C1 segment of cervical spinal cord (tissue), 14 donors: ENCODE measurements at regions not wholly inside any gene's neighbourhood (a gene's known extent, or its start where the extent isn't known, plus 50 kb on each side); places are given as distances from the start of the nearest gene placed in this dataset.
"Not testable (repeated sequence)": the region's sequence is repeated elsewhere in the genome, so short reads cannot be mapped to it uniquely, and the experiment has no call there.

Experiments used
- DNase-seq, 14 donors: peaks; one replicate each; lab custom pipeline; 2025; lab: John Stamatoyannopoulos, UW

DNA sequence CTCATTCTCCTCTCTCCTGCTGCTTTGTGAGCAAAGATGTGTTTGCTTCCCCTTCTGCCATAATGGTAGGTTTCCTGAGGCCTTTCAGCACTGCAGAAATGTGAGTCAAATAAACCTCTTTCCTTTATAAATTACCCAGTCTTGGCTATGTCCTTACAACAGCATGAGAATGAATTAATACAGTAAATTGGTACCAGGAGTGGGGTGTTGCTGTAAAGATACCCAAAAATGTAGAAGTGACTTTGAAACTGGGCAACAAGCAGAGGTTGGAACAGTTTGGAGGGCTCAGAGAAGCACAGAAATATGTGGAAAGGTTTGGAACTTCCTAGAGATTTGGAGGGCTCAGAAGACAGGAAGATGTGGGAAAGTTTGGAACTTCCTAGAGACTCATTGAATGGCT lies 388.7 kb upstream of the GHITM start:
- DNase-seq, result no peak

DNA sequence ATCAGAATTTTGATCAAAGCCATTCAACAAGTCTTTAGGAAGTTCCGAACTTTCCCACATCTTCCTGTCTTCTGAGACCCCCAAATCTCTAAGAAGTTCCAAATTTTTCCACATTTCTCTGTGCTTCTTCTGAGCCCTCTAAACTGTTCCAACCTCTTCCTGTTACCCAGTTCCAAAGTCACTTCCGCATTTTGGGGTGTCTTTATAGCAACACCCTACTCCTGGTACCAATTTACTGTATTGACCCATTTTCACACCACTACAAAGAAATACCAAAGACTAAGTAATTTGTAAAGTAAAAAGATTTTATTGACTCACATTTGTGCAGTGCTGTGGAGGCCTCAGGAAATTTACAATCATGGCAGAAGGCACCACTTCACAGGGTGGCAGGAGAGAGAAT lies 385.8 kb upstream of the GHITM start:
- DNase-seq, result no peak

DNA sequence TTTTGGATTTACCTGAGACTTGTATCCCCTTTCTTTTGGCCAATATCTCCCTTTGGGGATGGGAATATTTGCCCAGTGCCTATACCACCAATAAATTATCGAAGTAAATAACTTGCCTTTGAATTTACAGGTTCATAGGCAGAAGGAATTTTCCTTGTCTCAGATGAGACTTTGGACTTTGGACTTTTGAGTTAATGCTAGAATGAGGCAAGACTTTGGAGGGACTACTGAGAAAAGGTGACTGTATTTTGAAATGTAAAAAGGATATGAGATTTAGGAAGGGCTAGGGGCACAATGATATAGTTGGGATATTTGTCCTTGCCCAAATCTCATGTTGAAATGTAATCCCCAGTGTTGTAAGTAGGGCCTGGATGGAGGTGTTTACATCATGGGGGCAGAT lies 384.5 kb upstream of the GHITM start:
- no peak for DNase-seq

DNA sequence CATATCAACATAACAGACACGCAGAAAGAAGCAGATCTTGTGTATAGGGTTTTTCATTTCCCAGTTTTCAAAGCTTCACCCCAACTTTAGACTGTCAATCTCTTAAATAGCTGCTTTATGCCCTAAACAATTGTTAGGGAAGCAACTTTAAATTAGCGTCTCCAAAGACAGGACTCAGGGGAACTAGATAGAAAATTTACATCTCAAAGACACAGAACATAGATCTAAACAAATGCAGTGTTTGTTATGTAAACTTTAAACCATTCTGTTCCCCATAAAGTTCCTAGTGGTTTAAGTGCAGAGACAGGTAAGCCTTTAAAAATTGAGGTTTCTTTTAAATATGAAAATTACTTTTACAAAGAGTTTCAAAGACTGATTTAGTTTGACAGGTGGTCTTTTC lies 379.2 kb upstream of the GHITM start:
- no peak for DNase-seq

DNA sequence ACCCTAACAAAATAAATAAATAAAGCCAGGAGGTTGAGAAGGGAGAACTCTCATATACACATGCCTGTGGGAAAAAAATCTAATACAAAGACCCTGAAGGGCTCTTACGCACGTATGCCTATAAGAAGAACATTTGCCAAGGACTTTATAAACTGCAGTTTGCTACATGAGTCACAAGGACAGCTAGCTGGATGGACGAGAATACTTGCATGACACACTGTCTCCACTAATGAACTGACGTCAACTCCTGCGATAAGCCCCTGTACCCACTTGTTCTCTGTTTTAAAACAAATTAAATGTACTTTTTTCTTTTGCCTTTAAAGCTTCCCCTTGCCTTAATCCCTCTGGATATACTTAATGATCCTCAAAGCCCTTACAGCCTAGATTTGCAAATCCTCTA lies 374.6 kb upstream of the GHITM start:
- DNase-seq, result no peak

DNA sequence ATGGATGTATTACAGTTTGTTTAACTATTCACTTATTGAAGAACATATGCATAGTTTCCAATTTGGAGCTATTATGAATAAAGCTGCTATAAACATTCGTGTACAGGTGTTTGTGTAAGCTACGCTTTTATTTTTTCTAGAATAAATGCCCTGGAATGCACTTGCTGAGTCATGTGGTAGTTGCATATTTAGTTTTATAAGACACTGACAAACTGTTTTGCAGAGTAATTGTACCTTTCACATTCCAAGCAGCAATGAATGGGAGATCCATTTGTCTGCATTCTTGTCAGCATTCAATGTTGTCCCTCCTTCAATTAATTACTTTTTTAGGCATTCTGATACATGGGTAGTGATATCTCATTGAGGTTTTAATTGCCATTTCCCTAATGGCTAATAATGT lies 373.6 kb upstream of the GHITM start:
- DNase-seq, result no peak

DNA sequence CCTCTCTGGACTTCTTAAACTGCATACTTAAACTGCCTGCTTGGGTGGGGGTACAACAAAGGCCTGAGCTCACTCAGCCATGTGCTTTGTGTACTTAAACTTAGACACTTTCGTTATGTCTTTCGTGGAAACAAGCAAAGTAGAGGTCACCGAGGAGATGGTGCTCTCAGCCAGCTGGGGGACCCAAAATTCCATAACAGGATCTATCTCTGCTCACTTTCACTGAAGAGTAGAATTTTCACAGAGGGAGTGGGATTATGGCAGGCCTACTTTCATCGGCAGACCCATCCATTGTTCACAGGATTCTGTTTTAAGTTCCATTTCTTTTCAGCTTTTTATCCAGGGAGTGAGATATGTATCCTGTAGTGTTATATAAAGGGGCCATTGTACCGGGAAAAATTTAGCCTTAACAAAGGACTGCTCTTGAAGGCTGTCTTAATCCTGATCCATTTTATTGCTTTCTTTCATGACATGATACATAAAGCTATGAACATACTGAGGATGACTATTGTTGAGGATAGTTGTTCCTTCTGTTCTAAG lies 370.0 kb upstream of the GHITM start:
- DNase-seq, result no peak

DNA sequence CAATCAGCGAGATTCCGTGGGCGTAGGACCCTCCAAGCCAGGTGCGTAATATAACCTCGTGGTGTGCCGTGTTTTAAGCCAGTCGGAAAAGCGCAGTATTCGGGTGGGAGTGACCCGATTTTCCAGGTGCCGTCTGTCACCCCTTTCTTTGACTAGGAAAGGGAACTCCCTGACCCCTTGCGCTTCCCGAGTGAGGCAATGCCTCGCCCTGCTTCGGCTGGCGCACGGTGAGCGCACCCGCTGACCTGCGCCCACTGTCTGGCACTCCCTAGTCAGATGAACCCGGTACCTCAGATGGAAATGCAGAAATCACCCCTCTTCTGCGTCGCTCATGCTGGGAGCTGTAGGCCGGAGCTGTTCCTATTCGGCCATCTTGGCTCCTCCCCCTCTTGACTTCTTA lies 352.6 kb upstream of the GHITM start:
- DNase-seq, result not testable (repeated sequence)

DNA sequence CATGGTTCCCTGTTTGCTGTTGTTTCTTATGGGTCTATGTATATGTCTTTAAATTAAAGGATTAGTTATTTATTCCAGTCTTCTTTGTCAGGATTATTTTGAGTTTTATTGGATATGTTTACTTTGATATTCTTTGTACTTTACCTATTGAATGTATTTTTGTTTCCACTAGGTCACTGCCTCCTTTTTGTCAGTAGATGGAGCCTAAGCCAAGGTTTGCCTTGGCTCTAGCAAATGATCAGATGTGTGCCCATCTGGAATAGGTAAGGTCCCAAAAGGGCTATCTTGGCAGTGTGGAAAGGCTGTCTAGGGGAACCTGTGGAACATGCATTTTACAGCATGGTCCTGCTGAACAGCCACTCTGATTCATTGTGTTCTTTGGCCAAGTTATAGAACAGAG lies 337.3 kb upstream of the GHITM start:
- no peak for DNase-seq

DNA sequence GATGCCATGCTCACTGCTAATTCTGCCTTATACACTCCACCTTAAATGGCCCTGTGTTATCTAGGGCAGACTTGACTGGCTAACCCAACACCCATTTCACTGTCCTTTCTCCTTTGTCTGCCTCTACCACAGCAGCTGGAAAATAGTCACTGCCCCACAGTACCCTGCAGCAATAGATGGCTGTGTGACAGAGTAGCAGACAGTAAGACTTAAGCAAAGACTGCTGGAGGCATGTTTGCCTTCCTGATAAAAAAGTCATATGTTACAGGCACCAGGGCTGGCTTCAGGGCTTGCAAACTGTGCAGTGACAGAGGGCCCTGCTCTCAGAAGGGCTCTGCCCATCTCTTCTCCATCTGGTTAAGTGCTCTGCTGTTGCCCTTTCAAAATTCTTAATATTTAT lies 332.6 kb upstream of the GHITM start:
- DNase-seq, result no peak

DNA sequence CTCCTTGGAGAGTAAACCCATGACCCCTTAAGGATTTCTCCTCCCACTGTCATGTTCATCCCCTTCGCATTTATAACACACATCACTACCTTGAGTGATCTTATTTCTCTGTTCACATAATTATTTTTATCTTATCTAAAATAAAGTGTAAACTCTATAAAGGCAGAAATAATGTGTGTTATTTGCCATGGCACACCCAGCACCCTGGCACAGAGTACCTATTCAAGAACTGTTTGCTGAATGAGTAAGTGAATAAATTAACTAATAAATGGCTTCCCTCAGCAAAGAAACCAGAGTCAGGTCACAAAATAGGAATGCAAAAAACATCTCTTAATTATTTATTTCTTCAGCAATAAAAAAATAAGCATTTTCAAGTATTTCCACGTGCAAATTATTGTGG lies 330.3 kb upstream of the GHITM start:
- no peak for DNase-seq

DNA sequence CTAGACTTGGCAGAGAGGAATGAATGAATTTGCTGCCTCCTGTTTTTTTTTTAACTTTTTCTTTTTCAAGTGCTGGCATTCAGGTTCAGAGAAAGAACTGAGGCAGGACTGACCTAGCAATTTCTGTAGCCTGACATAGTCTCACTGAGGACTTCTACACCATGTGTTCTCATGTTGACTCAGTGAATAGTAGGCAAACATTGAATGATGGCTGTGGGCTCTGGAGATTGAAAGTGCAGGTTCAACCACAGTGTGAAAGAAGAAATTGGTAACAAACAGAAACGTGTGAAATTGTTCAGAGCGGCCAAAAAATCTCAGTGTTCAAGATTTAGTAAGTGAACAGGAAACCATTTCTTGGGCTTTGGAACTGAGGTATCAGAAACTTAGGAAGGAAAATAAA lies 322.4 kb upstream of the GHITM start:
- DNase-seq, result no peak

DNA sequence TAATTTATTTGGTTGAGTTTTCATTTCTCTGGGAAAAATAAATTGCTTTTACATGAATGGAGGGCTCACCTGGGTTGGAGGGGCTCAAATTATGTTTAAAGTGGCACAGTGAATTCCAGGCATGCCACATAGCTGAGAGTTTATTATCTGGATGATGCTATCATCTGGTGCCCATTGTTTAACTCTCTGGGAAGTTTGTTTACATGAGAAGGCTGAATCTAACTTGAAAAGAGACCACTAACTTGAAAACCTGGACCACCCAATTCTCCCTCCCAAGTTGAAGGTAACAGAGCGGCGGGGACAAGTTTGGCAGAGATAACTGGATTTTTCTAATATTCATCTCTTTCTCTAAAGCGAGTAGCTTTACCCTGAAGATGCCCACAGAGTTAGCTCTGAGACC lies 321.5 kb upstream of the GHITM start:
- no peak for DNase-seq

DNA sequence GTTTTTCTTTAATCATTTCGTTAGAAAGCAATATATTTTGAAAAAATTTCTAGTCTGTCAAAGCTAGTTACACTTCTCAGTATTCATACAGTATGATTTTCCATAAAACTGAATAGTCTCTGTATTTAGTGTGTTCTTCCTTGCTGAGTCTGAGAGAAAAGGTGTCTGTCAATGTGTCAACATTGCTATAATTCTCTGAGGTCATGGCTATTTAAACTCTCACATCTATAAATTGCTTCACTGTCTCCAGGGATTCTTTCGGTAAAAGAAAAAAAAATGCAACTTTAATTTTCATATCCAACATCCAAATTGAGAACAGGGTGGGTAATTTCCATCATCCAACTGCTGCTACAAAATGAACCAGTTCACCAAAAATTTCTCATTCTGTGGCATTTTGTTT lies 319.7 kb upstream of the GHITM start:
- no peak for DNase-seq

DNA sequence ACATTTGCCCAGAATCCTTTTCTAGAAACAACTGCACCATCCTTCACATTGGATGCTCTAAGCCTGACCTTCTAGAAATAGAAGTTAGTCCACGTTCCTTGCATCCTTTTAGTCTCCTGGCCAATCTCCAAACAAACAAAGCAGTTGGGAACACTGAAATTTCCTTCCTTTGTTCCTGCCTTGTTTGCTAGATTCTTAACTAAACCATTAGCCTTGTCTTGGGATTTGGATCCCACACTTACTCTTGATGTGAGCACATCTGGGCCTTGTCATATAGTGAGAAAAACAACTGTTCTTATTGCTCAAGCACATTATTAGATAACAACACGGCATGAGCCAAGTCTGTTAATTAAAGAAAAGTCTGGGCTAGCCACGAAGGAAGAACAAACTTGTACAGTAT lies 319.3 kb upstream of the GHITM start:
- no peak for DNase-seq

DNA sequence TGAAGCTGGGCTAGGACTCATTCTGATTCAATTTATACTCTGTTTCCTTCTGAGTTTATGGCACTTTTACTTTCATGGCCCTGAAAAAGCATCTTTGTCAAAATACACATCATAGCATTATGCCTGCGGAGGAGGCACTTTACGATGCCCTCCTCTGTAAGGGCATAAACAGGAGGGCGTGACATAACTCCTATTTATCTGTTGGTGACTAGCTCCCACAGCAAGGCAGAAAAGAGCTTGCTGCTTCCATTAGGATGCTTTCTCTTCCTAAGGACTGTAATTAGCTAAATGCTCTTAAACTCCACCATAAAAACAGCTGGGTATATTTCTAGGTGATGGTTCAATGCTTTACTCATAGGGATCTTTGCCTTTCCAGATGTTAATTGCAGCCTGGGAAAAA lies 315.2 kb upstream of the GHITM start:
- no peak for DNase-seq

DNA sequence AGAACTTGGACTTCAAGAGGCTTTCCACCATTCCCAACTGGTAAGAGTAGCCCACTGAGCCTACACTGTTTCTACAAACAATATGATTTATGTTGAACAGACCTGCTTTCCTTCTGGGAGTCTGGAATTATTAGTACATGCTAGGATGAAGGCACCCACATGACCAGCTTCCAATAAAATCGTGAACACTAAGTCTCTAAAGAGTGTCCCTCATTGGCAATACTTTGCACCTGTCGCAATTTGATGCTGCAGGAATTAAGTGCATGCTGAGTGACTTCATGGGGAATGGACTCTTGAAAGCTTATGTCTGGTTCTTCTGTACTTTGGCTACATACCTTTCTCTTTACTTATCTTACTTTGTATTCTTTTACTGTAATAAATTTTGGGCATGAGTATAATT lies 305.2 kb upstream of the GHITM start:
- DNase-seq, result no peak

DNA sequence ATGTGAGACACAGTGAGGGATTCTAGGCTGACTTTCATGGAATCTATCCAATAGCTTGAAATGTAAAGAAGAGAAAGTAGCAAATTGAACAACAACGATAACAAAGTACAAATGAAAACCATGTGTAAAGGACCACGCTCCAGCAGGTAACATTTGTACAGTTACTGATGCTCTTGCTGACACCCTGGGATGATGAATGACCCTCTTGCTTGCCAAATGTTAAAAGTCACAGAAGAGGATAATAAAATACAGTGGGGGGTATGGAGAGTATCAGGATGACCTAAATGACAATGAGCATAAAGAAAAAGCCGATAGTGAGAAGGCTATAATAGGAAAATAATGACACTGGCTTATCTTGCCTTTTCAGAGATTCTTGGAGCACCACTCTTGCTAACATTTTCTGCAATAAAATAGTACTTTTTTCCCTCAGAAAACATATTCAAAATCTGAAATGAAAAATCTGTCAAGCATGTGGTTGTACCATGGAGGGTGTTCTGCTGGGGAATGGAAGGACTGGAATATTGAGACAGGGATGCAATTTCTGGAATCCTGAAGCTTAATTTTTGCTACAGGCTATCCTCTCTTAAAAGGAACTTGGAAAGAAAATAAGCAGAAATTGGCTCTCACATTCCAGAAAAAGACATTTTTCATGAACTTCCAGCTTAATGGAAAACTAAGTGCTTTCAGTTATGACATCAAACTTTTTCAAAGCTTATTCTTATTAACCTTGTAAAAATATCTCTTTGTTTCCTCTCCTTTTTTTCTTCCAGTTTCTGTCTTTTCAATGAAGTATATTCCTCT lies 303.2 kb upstream of the GHITM start:
- no peak for DNase-seq

DNA sequence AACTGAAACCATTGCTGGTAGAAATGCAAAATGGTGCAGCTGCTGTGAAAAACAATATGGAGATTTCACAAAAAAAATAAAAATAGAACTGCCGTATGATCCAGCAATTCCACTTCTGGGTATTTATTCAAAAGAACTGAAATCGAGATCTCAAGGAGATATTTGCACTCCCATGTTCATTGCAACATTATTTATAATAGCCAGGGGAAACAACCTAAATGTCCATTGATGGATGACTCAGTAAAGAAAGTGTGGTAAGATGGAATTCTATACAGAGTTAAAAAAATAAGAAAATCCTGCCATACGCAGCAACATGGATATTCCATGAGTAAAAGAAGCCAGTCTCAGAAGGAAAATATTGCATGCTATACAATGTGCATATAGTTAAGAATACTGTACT lies 290.6 kb upstream of the GHITM start:
- no peak for DNase-seq

DNA sequence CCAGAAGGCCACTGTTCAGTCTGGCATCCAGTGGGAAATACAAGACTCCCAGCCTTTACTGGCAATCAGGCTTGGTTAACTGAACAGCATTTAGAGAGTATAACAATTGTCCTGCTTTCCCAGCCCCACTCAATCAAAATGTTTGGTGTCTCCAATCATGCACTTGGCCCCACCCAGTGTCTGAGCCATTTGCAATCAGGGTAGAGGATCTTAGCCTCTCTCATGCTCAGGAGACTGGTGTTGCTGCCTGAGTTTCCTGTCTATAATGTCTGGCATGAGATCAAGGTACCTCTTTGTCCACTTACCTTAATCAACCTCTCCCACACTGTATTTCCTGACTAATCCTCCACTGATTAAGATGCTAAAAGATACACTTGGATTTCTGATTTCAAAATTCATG lies 290.2 kb upstream of the GHITM start:
- no peak for DNase-seq

DNA sequence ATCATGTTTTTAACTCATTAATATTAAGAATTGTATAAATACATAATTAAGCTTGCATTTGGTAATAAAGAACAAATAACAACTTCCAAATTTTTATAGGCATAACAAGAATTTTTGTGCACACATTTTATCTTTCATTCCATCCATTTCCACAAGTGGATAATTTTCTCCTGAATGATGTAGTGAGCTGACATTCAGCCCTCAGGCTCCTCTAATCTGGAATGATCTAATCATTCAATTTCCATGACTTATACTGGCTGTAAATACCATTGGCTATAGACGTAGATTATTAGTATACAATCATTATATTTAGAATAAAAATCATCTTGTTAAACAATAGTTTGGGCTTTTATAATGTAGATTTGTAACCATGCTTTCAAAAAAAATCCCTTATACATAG lies 287.2 kb upstream of the GHITM start:
- no peak for DNase-seq

DNA sequence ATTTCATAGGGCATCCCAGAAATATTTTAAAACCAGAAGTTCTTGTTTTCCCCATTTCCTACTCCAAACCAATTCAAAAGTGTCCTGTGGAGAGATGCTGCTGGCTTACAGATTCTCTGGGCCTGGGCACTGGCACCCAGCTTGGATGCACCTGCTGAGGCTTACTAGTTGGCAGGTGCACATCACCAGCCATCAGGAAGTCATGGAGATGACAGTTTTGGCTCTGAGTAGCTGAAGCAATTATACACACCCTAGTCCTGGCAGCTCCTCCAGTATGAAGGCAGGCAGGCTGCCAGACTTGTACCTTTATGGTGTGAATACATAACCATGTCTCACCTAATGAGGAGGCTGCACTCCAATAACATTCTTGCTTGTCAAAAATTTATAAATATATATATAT lies 276.6 kb upstream of the GHITM start:
- DNase-seq, result peak in 1 of 14 donors; percentile 2

DNA sequence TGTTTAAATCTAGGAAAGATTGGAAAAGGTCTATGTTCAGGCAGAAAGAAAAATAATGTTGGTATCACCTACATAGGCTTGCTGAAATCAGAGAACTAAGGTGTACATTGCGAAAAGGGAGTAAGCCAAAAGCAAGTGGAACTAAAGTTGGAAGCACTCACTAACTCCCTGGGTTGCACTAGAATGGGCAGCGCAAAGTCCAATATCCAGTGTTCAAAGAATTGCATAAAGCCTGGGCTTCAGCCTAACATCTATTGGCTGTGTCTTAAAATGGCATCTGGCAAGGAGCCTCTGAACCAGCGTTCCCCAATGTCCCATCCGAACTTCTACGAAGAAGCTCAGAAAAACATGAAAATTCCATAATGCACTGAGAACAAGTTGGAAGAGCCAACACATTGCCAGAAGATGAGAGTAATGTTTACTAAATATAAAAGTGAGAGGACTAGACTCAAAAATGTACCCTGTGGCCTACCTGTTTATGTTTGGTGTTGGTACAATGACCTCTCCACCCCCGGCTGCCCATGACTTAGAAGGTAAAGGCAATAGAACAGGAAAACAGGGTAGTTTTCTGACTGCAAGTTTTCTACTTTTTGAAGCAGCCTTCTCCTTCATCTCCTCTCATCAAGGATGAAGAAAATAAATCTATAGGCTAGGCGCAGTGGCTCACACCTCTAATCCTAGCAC lies 275.9 kb upstream of the GHITM start:
- DNase-seq, result no peak
